ENCODE measurements at regions not wholly inside any gene's neighbourhood (a gene's known extent, or its start where the extent isn't known, plus 50 kb on each side); places are given as distances from the start of the nearest gene placed in this dataset.

- Histone ChIP-seq H2AFZ (ENCODE audit: low read depth, low read length) (no peak overlapping the region), H3K9me1 (ENCODE audit: control insufficient read depth, insufficient read depth, low read length) (no peaks in the 10 kb centered on the region), H4K20me1 (replicated peaks; ENCODE audit: control insufficient read depth, insufficient read depth, low read length) (no peaks in the 10 kb centered on the region), H3K4me1 (replicated peaks in 1 of 2; ENCODE audit: control insufficient read depth in 2 of 2, insufficient read depth in 2 of 2, low read length in 2 of 2) (no peaks in the 10 kb centered on the region), H3K27ac (ENCODE audit: extremely low read depth, low read depth, low read length) (no peak overlapping the region), H3K4me3 (no peak overlapping the region), H3K27me3 (ENCODE audit: control insufficient read depth in 2 of 2, insufficient read depth in 2 of 2, low read length in 2 of 2) (no peaks in the 10 kb centered on the region), H3K4me2 (ENCODE audit: insufficient read depth, low read length) (no peak overlapping the region), H3K9me3 (replicated peaks; ENCODE audit: control insufficient read depth, insufficient read depth, low read depth, low read length) (no peaks in the 10 kb centered on the region), H3K79me2 (ENCODE audit: control insufficient read depth, insufficient read depth, low read length) (no peaks in the 10 kb centered on the region), H3K9ac (ENCODE audit: insufficient read depth in 1 of 2, low read depth in 2 of 2, low read length in 2 of 2) (no peak overlapping the region), H3K36me3 (ENCODE audit: control insufficient read depth, insufficient read depth, low read length) (no peaks in the 10 kb centered on the region)
- in situ Hi-C loops (cut with MboI): no loop called here
- ChIA-PET CTCF (ENCODE audit: low intra/inter-chr PET ratio) (no interaction called here), POLR2A (no interaction called here)
- no peak for ATAC-seq
- no TSS peak for BruUV-seq (replicated peaks)
- no peak for FAIRE-seq
- intact Hi-C loops (cut with micrococcal nuclease): no loop called here
- WGBS (ENCODE audit: insufficient coverage, low coverage, missing lambda C conversion rate): 17% methylated on average over 5 of the region's 5 CpGs
- TF ChIP-seq PURB (CRISPR knock-in tag; IDR thresholded peaks at IDR 0.05; ENCODE audit: low read depth) (no peak), KLF16 (IDR thresholded peaks at IDR 0.05) (no peak), SLC30A9 (CRISPR knock-in tag; IDR thresholded peaks at IDR 0.05) (no peak), POLR2B (IDR thresholded peaks at IDR 0.05; ENCODE audit: low read depth, partially characterized antibody) (no peak), ZNF644 (tag; IDR thresholded peaks at IDR 0.05; ENCODE audit: low read depth) (no peak), ZNF3 (CRISPR knock-in tag; IDR thresholded peaks at IDR 0.05) (no peak), ZNF311 (CRISPR knock-in tag; IDR thresholded peaks at IDR 0.05) (no peak), KLF6 (CRISPR knock-in tag; IDR thresholded peaks at IDR 0.05; ENCODE audit: borderline replicate concordance) (no peak), MECOM (CRISPR knock-in tag; IDR thresholded peaks at IDR 0.05) (no peak), CHD1 (IDR thresholded peaks at IDR 0.05; ENCODE audit: low read length) (no peak), DLX4 (CRISPR knock-in tag; IDR thresholded peaks at IDR 0.05) (no peak)
- TF ChIP-seq, protein P1, sequence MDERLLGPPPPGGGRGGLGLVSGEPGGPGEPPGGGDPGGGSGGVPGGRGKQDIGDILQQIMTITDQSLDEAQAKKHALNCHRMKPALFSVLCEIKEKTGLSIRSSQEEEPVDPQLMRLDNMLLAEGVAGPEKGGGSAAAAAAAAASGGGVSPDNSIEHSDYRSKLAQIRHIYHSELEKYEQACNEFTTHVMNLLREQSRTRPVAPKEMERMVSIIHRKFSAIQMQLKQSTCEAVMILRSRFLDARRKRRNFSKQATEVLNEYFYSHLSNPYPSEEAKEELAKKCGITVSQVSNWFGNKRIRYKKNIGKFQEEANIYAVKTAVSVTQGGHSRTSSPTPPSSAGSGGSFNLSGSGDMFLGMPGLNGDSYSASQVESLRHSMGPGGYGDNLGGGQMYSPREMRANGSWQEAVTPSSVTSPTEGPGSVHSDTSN (CRISPR knock-in tag; IDR thresholded peaks at IDR 0.05; ENCODE audit: low read depth): no peak
- TF ChIP-seq, protein P1 (tag; conservative IDR thresholded peaks at IDR 0.05; ENCODE audit: low read depth): no peak
- TF ChIP-seq, protein P2, sequence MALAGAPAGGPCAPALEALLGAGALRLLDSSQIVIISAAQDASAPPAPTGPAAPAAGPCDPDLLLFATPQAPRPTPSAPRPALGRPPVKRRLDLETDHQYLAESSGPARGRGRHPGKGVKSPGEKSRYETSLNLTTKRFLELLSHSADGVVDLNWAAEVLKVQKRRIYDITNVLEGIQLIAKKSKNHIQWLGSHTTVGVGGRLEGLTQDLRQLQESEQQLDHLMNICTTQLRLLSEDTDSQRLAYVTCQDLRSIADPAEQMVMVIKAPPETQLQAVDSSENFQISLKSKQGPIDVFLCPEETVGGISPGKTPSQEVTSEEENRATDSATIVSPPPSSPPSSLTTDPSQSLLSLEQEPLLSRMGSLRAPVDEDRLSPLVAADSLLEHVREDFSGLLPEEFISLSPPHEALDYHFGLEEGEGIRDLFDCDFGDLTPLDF (CRISPR knock-in tag; IDR thresholded peaks at IDR 0.05): no peak
- TF ChIP-seq, protein P3, sequence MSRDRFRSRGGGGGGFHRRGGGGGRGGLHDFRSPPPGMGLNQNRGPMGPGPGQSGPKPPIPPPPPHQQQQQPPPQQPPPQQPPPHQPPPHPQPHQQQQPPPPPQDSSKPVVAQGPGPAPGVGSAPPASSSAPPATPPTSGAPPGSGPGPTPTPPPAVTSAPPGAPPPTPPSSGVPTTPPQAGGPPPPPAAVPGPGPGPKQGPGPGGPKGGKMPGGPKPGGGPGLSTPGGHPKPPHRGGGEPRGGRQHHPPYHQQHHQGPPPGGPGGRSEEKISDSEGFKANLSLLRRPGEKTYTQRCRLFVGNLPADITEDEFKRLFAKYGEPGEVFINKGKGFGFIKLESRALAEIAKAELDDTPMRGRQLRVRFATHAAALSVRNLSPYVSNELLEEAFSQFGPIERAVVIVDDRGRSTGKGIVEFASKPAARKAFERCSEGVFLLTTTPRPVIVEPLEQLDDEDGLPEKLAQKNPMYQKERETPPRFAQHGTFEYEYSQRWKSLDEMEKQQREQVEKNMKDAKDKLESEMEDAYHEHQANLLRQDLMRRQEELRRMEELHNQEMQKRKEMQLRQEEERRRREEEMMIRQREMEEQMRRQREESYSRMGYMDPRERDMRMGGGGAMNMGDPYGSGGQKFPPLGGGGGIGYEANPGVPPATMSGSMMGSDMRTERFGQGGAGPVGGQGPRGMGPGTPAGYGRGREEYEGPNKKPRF (IDR thresholded peaks at IDR 0.05; ENCODE audit: low read depth, low read length): no peak
- no peak for DNase-seq (ENCODE audit: extremely low read depth in 1 of 4, low spot score in 3 of 4)
These were observed 93.6 kb upstream of the KCNJ16 start for GRCh38 chr17:69981441-69981840.

Measured in K562 (cell line).